Body of pancreas (tissue), 4 donors: ENCODE measurements at regions not wholly inside any gene's neighbourhood (a gene's known extent, or its start where the extent isn't known, plus 50 kb on each side); places are given as distances from the start of the nearest gene placed in this dataset.

Experiments used
- ATAC-seq: fragments of 150-250 bp; one replicate; pipeline ENCODE4 v1.9.1; 2016
- DNase-seq, 4 donors: peaks; one replicate each; pipeline ENCODE4 v3.0.0-alpha.2; 2019
- H3K27ac ChIP-seq, 4 donors: fragments of 200-600 bp; sonication (generic); 1 replicate in 3 of 4; 2 replicates in 1 of 4; pipeline versions ENCODE4 v1.5.1 to v1.6.1; 2016 to 2019; ENCODE audit warnings: mild to moderate bottlenecking in 1 of 4, mixed read lengths in 1 of 4, moderate library complexity in 1 of 4
- H3K27me3 ChIP-seq, 2 donors: fragments of 200-600 bp; sonication (generic); one replicate each; pipeline ENCODE4 v1.6.0; 2016; ENCODE audit warnings: mild to moderate bottlenecking in 1 of 2
- H3K36me3 ChIP-seq, 2 donors: fragments of 200-600 bp; sonication (generic); replicated peaks in 1 of 2; 2 replicates each; pipeline ENCODE4 v1.5.1; 2016; ENCODE audit warnings: low read depth in 2 of 2; ENCODE audit not compliant: insufficient read depth in 1 of 2
- H3K4me1 ChIP-seq: fragments of 200-600 bp; sonication (generic); one replicate; pipeline ENCODE4 v1.6.0; 2016
- H3K4me3 ChIP-seq, 2 donors: fragments of 200-600 bp; sonication (generic); 1 replicate in 1 of 2; 2 replicates in 1 of 2; pipeline ENCODE4 v1.5.1; 2016 to 2019
- H3K9me3 ChIP-seq, 3 donors: fragments of 200-600 bp; sonication (generic); 1 replicate in 2 of 3; 2 replicates in 1 of 3; pipeline ENCODE4 v1.5.1; 2016
- CTCF ChIP-seq, 7 experiments: fragments of 450-650 bp in 4 of 7; fragments of 200-600 bp in 3 of 7; sonication (generic) in 3 of 7; IDR thresholded peaks; one replicate each; pipeline ENCODE4 v1.5.1; 2016 to 2019; ENCODE audit warnings: antibody characterized with exemption in 7 of 7
- POLR2A ChIP-seq, 3 donors: fragments of 450-650 bp; IDR thresholded peaks; one replicate each; pipeline ENCODE4 v1.6.1; 2016; ENCODE audit warnings: antibody characterized with exemption in 3 of 3, mild to moderate bottlenecking in 2 of 3
- WGBS, 2 donors: methylation state at CpG; one replicate each; pipeline ENCODE4 v1.1.5; 2017; 5-methylcytosine and 5-hydroxymethylcytosine counted together
- intact Hi-C: fragments of 100-400 bp; cut with DNase I; formaldehyde crosslinking; loops from one replicate; pipeline ENCODE4 v1.15.1; 2023

- H3K9me3 ChIP-seq: no peaks in the 10 kb centered on the region
- no peak overlapping the region for H3K4me3 ChIP-seq
- ATAC-seq (no peak), DNase-seq (no peak)
- no peaks in the 10 kb centered on the region for H3K4me1 ChIP-seq
- H3K36me3 ChIP-seq: no peaks in the 10 kb centered on the region
- intact Hi-C loops: no loop called here
- no peaks in the 10 kb centered on the region for H3K27me3 ChIP-seq
- TF ChIP-seq POLR2A (IDR thresholded peaks at IDR 0.05) (no peak), CTCF (IDR thresholded peaks at IDR 0.05) (no peak)
- 60 to 64% methylated on average over 1 of the region's 1 CpG for WGBS, 2 donors
- H3K27ac ChIP-seq: no peak overlapping the region
Observed at GRCh38 chr2:138112536-138112935, 148.3 kb downstream of the HNMT start.

- Histone ChIP-seq H3K36me3 (no peaks in the 10 kb centered on the region), H3K9me3 (no peaks in the 10 kb centered on the region), H3K4me3 (no peak overlapping the region), H3K27ac (no peak overlapping the region), H3K27me3 (no peaks in the 10 kb centered on the region), H3K4me1 (no peaks in the 10 kb centered on the region)
- no peak for ATAC-seq
- intact Hi-C loops: no loop called here
- no peak for DNase-seq
- WGBS, 2 donors: 83 to 93% methylated on average over 4 of the region's 4 CpGs
- TF ChIP-seq CTCF (IDR thresholded peaks at IDR 0.05) (no peak), POLR2A (IDR thresholded peaks at IDR 0.05) (no peak)
Observed at GRCh38 chr2:138113871-138114525, 149.7 kb downstream of the HNMT start.

- no peak overlapping the region for H3K27ac ChIP-seq
- intact Hi-C loops: no loop called here
- H3K27me3 ChIP-seq: no peaks in the 10 kb centered on the region
- no peaks in the 10 kb centered on the region for H3K4me1 ChIP-seq
- H3K9me3 ChIP-seq: no peaks in the 10 kb centered on the region
- H3K4me3 ChIP-seq: no peak overlapping the region
- TF ChIP-seq POLR2A (IDR thresholded peaks at IDR 0.05): no peak
- TF ChIP-seq CTCF (IDR thresholded peaks at IDR 0.05): no peak
- DNase-seq (no peak), ATAC-seq (no peak)
- no peaks in the 10 kb centered on the region for H3K36me3 ChIP-seq
Observed at GRCh38 chr2:138115666-138116065, 151.4 kb downstream of the HNMT start.

GRCh38 chr2:138116456-138116855, 152.2 kb downstream of the HNMT start:
- no peak overlapping the region for H3K27ac ChIP-seq
- no peaks in the 10 kb centered on the region for H3K9me3 ChIP-seq
- no peak overlapping the region for H3K4me3 ChIP-seq
- no peak for ATAC-seq
- intact Hi-C loops: no loop called here
- DNase-seq: no peak
- H3K36me3 ChIP-seq: no peaks in the 10 kb centered on the region
- H3K4me1 ChIP-seq: no peaks in the 10 kb centered on the region
- WGBS, 2 donors: 98% methylated on average over 4 of the region's 4 CpGs
- no peak for TF ChIP-seq CTCF (IDR thresholded peaks at IDR 0.05)
- TF ChIP-seq POLR2A (IDR thresholded peaks at IDR 0.05): no peak
- no peaks in the 10 kb centered on the region for H3K27me3 ChIP-seq
